Body of pancreas (tissue), 4 donors: ENCODE measurements at regions not wholly inside any gene's neighbourhood (a gene's known extent, or its start where the extent isn't known, plus 50 kb on each side); places are given as distances from the start of the nearest gene placed in this dataset.

Experiments used
- CTCF ChIP-seq, 7 experiments: fragments of 450-650 bp in 4 of 7; fragments of 200-600 bp in 3 of 7; sonication (generic) in 3 of 7; IDR thresholded peaks; one replicate each; pipeline ENCODE4 v1.5.1; 2016 to 2019; ENCODE audit warnings: antibody characterized with exemption in 7 of 7
- POLR2A ChIP-seq, 3 donors: fragments of 450-650 bp; IDR thresholded peaks; one replicate each; pipeline ENCODE4 v1.6.1; 2016; ENCODE audit warnings: antibody characterized with exemption in 3 of 3, mild to moderate bottlenecking in 2 of 3

- TF ChIP-seq CTCF (IDR thresholded peaks at IDR 0.05) (no peak), POLR2A (IDR thresholded peaks at IDR 0.05) (no peak)
These were observed 369.8 kb downstream of the FRK start for GRCh38 chr6:115690854-115691253.
